ENCODE measurements at regions not wholly inside any gene's neighbourhood (a gene's known extent, or its start where the extent isn't known, plus 50 kb on each side); places are given as distances from the start of the nearest gene placed in this dataset.
A peak's percentile ranks its signal among the peaks of the same experiment; 100 is the strongest.

DNA sequence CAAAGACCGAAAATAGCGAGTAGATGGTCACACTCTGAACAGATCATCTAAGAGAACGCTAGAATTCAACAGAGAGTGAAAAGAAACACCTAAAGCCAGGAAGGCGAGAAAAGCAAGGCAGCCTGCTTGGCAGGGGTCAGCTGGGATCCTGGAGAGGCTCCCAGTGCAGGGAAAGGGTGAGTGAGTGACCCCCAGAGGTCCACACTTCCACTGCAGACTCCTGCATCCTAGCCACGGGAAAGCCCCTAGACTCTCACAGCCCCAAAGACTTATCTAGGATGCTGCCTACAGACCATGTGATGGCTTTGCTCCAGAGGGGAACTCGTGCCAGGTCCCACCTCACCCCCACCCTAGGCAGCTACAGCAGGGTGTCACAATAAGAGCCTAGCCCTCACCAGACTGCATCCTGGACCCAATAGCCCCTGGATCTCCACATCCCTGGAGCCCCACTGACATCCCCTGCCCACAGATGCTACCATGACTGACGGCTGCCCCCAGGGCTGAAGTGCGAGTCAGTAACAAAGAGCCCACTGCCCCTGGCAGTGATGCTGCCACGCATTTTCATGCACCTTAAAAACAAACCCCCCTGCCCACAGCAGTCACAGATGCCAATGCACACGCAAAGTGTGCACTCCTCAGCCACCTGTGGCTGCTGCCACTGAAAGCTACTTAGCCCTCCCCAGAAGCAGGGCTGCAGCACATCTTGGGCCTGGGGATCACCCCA lies 62.2 kb downstream of the PSMG1 start:
- no peaks in the 10 kb centered on the region for H4K20me1 ChIP-seq (replicated peaks; ENCODE audit: insufficient read depth)
- TF ChIP-seq EZH2phosphoT487 (IDR thresholded peaks at IDR 0.05; ENCODE audit: unreplicated experiment) = no peak
- TF ChIP-seq, protein P1, sequence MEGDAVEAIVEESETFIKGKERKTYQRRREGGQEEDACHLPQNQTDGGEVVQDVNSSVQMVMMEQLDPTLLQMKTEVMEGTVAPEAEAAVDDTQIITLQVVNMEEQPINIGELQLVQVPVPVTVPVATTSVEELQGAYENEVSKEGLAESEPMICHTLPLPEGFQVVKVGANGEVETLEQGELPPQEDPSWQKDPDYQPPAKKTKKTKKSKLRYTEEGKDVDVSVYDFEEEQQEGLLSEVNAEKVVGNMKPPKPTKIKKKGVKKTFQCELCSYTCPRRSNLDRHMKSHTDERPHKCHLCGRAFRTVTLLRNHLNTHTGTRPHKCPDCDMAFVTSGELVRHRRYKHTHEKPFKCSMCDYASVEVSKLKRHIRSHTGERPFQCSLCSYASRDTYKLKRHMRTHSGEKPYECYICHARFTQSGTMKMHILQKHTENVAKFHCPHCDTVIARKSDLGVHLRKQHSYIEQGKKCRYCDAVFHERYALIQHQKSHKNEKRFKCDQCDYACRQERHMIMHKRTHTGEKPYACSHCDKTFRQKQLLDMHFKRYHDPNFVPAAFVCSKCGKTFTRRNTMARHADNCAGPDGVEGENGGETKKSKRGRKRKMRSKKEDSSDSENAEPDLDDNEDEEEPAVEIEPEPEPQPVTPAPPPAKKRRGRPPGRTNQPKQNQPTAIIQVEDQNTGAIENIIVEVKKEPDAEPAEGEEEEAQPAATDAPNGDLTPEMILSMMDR (conservative IDR thresholded peaks at IDR 0.05; ENCODE audit: low read depth in 2 of 2) = peak; percentile 24 to 44; a peak in 3 of 4 replicates
- H3K4me3 ChIP-seq = no peak overlapping the region
- H3K36me3 ChIP-seq (ENCODE audit: insufficient read depth) = no peaks in the 10 kb centered on the region
- no peaks in the 10 kb centered on the region for H3K4me1 ChIP-seq (ENCODE audit: insufficient read depth)
- peaks cover 2% of the 10 kb centered on the region; the same call in 2 of the 3 replicates for H3K9me3 Mint-ChIP-seq
- no peaks in the 10 kb centered on the region for H3K79me2 ChIP-seq (replicated peaks; ENCODE audit: insufficient read depth)
- peak; percentile 38 for DNase-seq (ENCODE audit: low spot score)
- no peak overlapping the region for H3K4me3 Mint-ChIP-seq
- no peak overlapping the region for H3K27ac ChIP-seq (ENCODE audit: low read depth)
- no peaks in the 10 kb centered on the region for H3F3A ChIP-seq (replicated peaks; ENCODE audit: low read depth)
- peak; percentile 89 for ATAC-seq
- H3K4me2 ChIP-seq = no peak overlapping the region
- no peaks in the 10 kb centered on the region for H3K36me3 Mint-ChIP-seq (ENCODE audit: low read depth)
- no peak overlapping the region for H2AFZ ChIP-seq
- H3K4me1 Mint-ChIP-seq = peaks cover 7% of the 10 kb centered on the region
- H3K27me3 ChIP-seq (ENCODE audit: insufficient read depth) = no peaks in the 10 kb centered on the region
- H3K27ac Mint-ChIP-seq = no peak overlapping the region
- 0 out of 2 replicates have a peak, but pooled peaks cover 1% of the 10 kb centered on the region for H3K9me2 ChIP-seq (ENCODE audit: insufficient read depth)
- peaks cover 11% of the 10 kb centered on the region for H3K27me3 Mint-ChIP-seq (ENCODE audit: insufficient read depth, low read depth, poor library complexity)

DNA sequence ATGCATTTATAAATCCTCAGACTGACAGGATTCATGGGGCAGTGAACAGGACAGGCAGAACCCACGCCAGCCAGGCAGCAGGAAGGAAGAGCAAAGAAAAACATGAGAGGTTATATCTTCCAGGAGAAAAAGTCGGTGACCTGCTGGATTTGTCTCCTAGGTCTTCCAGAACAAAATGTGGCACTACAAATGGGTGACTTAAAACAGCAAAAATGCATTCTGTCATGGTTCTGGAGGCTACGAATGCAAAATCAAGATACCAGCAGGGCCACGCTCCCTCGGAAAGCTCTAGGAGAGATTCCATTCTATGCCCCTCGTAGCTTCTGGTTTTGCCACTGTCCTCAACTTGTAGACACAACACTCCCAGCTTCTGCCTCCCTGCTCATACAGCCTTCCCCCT lies 63.4 kb downstream of the PSMG1 start:
- no peak for DNase-seq (ENCODE audit: low spot score)
- H3K27me3 Mint-ChIP-seq (ENCODE audit: insufficient read depth, low read depth, poor library complexity) = peaks cover 10% of the 10 kb centered on the region
- H3K4me3 Mint-ChIP-seq = no peak overlapping the region
- Histone ChIP-seq H4K20me1 (replicated peaks; ENCODE audit: insufficient read depth) (no peaks in the 10 kb centered on the region), H3F3A (replicated peaks; ENCODE audit: low read depth) (no peaks in the 10 kb centered on the region), H3K9me2 (ENCODE audit: insufficient read depth) (0 out of 2 replicates have a peak, but pooled peaks cover 5% of the 10 kb centered on the region), H2AFZ (no peak overlapping the region), H3K27ac (ENCODE audit: low read depth) (no peak overlapping the region), H3K27me3 (ENCODE audit: insufficient read depth) (no peaks in the 10 kb centered on the region), H3K4me2 (no peak overlapping the region), H3K4me3 (no peak overlapping the region), H3K79me2 (replicated peaks; ENCODE audit: insufficient read depth) (no peaks in the 10 kb centered on the region), H3K4me1 (ENCODE audit: insufficient read depth) (no peaks in the 10 kb centered on the region), H3K36me3 (ENCODE audit: insufficient read depth) (no peaks in the 10 kb centered on the region)
- ATAC-seq = no peak
- H3K9me3 Mint-ChIP-seq = peaks cover 2% of the 10 kb centered on the region; the same call in 2 of the 3 replicates
- no peak overlapping the region for H3K27ac Mint-ChIP-seq
- peaks cover 3% of the 10 kb centered on the region; the same call in 2 of the 3 replicates for H3K4me1 Mint-ChIP-seq
- no peaks in the 10 kb centered on the region for H3K36me3 Mint-ChIP-seq (ENCODE audit: low read depth)
- TF ChIP-seq ZNF114 (CRISPR knock-in tag; IDR thresholded peaks at IDR 0.05) = no peak

DNA sequence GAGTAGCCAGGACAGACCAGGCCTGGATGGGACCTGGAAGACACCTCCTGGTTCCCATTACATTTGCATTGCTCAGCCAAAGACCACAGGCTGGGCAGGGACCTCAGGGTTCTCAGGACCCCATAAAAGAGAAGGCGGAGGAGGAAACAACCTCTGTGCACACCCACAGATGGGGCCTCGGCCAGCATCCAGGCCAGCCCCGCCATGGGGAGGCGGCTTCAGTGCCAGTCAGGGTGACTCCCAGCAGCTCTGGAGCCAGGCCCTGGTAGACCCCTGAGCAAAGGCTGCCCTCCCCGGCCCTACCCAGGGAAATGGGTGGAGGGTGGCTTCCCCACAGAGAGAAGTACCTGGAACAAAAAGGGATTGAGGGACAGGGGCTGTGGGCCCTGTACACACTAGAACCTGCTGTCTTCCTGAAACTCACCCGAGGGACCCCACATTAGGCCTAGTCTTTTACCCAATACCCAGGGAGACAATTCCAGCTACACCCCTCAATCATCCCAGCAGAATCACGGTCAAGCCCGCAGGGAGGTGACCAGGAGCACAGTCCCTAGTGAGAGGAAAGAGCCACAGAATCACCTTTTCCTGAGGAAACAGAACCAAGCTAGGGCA lies 64.5 kb downstream of the PSMG1 start:
- Mint-ChIP-seq H3K27ac (no peak overlapping the region), H3K4me3 (no peak overlapping the region), H3K4me1 (peaks cover 3% of the 10 kb centered on the region; the same call in 2 of the 3 replicates), H3K9me3 (peaks cover 2% of the 10 kb centered on the region; the same call in 2 of the 3 replicates), H3K27me3 (ENCODE audit: insufficient read depth, low read depth, poor library complexity) (peaks cover 10% of the 10 kb centered on the region), H3K36me3 (ENCODE audit: low read depth) (no peaks in the 10 kb centered on the region)
- Histone ChIP-seq H3K27ac (ENCODE audit: low read depth) (no peak overlapping the region), H3K9me2 (ENCODE audit: insufficient read depth) (0 out of 2 replicates have a peak, but pooled peaks cover 5% of the 10 kb centered on the region), H3K79me2 (replicated peaks; ENCODE audit: insufficient read depth) (no peaks in the 10 kb centered on the region), H3K4me2 (no peak overlapping the region), H2AFZ (no peak overlapping the region), H3K4me3 (no peak overlapping the region), H3K4me1 (ENCODE audit: insufficient read depth) (no peaks in the 10 kb centered on the region), H3F3A (replicated peaks; ENCODE audit: low read depth) (no peaks in the 10 kb centered on the region), H4K20me1 (replicated peaks; ENCODE audit: insufficient read depth) (no peaks in the 10 kb centered on the region), H3K36me3 (ENCODE audit: insufficient read depth) (no peaks in the 10 kb centered on the region), H3K27me3 (ENCODE audit: insufficient read depth) (no peaks in the 10 kb centered on the region)
- ATAC-seq (no peak), DNase-seq (ENCODE audit: low spot score) (no peak)
- TF ChIP-seq JUNB (IDR thresholded peaks at IDR 0.05; ENCODE audit: unreplicated experiment) (no peak), CREB1 (CRISPR knock-in tag; IDR thresholded peaks at IDR 0.05; ENCODE audit: low read depth) (no peak)
- TF ChIP-seq, protein P2, sequence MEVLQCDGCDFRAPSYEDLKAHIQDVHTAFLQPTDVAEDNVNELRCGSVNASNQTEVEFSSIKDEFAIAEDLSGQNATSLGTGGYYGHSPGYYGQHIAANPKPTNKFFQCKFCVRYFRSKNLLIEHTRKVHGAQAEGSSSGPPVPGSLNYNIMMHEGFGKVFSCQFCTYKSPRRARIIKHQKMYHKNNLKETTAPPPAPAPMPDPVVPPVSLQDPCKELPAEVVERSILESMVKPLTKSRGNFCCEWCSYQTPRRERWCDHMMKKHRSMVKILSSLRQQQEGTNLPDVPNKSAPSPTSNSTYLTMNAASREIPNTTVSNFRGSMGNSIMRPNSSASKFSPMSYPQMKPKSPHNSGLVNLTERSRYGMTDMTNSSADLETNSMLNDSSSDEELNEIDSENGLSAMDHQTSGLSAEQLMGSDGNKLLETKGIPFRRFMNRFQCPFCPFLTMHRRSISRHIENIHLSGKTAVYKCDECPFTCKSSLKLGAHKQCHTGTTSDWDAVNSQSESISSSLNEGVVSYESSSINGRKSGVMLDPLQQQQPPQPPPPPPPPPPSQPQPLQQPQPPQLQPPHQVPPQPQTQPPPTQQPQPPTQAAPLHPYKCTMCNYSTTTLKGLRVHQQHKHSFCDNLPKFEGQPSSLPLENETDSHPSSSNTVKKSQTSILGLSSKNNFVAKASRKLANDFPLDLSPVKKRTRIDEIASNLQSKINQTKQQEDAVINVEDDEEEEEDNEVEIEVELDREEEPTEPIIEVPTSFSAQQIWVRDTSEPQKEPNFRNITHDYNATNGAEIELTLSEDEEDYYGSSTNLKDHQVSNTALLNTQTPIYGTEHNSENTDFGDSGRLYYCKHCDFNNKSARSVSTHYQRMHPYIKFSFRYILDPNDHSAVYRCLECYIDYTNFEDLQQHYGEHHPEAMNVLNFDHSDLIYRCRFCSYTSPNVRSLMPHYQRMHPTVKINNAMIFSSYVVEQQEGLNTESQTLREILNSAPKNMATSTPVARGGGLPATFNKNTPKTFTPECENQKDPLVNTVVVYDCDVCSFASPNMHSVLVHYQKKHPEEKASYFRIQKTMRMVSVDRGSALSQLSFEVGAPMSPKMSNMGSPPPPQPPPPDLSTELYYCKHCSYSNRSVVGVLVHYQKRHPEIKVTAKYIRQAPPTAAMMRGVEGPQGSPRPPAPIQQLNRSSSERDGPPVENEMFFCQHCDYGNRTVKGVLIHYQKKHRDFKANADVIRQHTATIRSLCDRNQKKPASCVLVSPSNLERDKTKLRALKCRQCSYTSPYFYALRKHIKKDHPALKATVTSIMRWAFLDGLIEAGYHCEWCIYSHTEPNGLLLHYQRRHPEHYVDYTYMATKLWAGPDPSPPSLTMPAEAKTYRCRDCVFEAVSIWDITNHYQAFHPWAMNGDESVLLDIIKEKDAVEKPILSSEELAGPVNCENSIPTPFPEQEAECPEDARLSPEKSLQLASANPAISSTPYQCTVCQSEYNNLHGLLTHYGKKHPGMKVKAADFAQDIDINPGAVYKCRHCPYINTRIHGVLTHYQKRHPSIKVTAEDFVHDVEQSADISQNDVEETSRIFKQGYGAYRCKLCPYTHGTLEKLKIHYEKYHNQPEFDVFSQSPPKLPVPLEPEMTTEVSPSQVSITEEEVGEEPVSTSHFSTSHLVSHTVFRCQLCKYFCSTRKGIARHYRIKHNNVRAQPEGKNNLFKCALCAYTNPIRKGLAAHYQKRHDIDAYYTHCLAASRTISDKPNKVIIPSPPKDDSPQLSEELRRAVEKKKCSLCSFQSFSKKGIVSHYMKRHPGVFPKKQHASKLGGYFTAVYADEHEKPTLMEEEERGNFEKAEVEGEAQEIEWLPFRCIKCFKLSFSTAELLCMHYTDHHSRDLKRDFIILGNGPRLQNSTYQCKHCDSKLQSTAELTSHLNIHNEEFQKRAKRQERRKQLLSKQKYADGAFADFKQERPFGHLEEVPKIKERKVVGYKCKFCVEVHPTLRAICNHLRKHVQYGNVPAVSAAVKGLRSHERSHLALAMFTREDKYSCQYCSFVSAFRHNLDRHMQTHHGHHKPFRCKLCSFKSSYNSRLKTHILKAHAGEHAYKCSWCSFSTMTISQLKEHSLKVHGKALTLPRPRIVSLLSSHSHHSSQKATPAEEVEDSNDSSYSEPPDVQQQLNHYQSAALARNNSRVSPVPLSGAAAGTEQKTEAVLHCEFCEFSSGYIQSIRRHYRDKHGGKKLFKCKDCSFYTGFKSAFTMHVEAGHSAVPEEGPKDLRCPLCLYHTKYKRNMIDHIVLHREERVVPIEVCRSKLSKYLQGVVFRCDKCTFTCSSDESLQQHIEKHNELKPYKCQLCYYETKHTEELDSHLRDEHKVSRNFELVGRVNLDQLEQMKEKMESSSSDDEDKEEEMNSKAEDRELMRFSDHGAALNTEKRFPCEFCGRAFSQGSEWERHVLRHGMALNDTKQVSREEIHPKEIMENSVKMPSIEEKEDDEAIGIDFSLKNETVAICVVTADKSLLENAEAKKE (CRISPR knock-in tag; IDR thresholded peaks at IDR 0.05) = no peak
